Breast epithelium (tissue), 4 donors: ENCODE measurements at regions not wholly inside any gene's neighbourhood (a gene's known extent, or its start where the extent isn't known, plus 50 kb on each side); places are given as distances from the start of the nearest gene placed in this dataset.

Experiments
- DNase-seq, 2 donors: peaks; one replicate each; pipeline ENCODE4 v3.0.0-alpha.2; 2019; ENCODE audit warnings: low spot score in 2 of 2
- H3K27ac ChIP-seq, 2 donors: fragments of 200-600 bp; sonication (generic) in 1 of 2; one replicate each; pipeline ENCODE4 v1.5.1; 2016 to 2019; ENCODE audit warnings: mild to moderate bottlenecking in 1 of 2
- H3K27me3 ChIP-seq, 2 donors: fragments of 200-600 bp; sonication (generic) in 1 of 2; one replicate each; pipeline versions ENCODE4 v1.5.1 to v1.6.0; 2017 to 2019; ENCODE audit warnings: control low read depth in 1 of 2, mild to moderate bottlenecking in 1 of 2
- H3K36me3 ChIP-seq: fragments of 200-600 bp; one replicate; pipeline ENCODE4 v1.5.1; 2019
- H3K4me1 ChIP-seq, 2 donors: fragments of 200-600 bp; sonication (generic); one replicate each; pipeline ENCODE4 v1.5.1; 2016 to 2019; ENCODE audit warnings: control low read depth in 1 of 2
- H3K4me3 ChIP-seq, 3 donors: fragments of 200-600 bp; sonication (generic); 1 replicate in 2 of 3; 2 replicates in 1 of 3; pipeline ENCODE4 v1.5.1; 2016 to 2019; ENCODE audit warnings: mild to moderate bottlenecking in 3 of 3, moderate library complexity in 2 of 3
- H3K9me3 ChIP-seq, 2 donors: fragments of 200-600 bp; sonication (generic) in 1 of 2; one replicate each; pipeline ENCODE4 v1.5.1; 2016 to 2019; ENCODE audit warnings: control low read depth in 1 of 2
- POLR2A ChIP-seq: fragments of 450-650 bp; IDR thresholded peaks from one replicate; pipeline ENCODE4 v1.6.1; 2016; ENCODE audit warnings: antibody characterized with exemption, mild to moderate bottlenecking, moderate library complexity
- POLR2AphosphoS5 ChIP-seq, 3 donors: sonication (generic); formaldehyde crosslinking; IDR thresholded peaks; one replicate each; pipeline ENCODE4 v1.6.1; 2017; ENCODE audit warnings: antibody characterized with exemption in 3 of 3
- intact Hi-C: fragments of 100-400 bp; cut with DNase I; formaldehyde crosslinking; loops from one replicate; pipeline ENCODE4 v1.15.1; 2023; ENCODE audit warnings: low total_unique reads
- TF ChIP-seq, protein P1 (sequence below), 3 donors: fragments of 450-650 bp; IDR thresholded peaks; one replicate each; pipeline ENCODE4 v1.5.1; 2016 to 2017; ENCODE audit warnings: antibody characterized with exemption in 3 of 3, mild to moderate bottlenecking in 3 of 3, moderate library complexity in 3 of 3

GRCh38 chr5:168177831-168178450 lies 113.5 kb upstream of the WWC1 start:
- TF ChIP-seq POLR2A (no peak), POLR2AphosphoS5 (IDR thresholded peaks at IDR 0.05) (no peak)
- TF ChIP-seq, protein P1, sequence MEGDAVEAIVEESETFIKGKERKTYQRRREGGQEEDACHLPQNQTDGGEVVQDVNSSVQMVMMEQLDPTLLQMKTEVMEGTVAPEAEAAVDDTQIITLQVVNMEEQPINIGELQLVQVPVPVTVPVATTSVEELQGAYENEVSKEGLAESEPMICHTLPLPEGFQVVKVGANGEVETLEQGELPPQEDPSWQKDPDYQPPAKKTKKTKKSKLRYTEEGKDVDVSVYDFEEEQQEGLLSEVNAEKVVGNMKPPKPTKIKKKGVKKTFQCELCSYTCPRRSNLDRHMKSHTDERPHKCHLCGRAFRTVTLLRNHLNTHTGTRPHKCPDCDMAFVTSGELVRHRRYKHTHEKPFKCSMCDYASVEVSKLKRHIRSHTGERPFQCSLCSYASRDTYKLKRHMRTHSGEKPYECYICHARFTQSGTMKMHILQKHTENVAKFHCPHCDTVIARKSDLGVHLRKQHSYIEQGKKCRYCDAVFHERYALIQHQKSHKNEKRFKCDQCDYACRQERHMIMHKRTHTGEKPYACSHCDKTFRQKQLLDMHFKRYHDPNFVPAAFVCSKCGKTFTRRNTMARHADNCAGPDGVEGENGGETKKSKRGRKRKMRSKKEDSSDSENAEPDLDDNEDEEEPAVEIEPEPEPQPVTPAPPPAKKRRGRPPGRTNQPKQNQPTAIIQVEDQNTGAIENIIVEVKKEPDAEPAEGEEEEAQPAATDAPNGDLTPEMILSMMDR (IDR thresholded peaks at IDR 0.05) = no peak
- H3K27me3 ChIP-seq = no peaks in the 10 kb centered on the region
- intact Hi-C loops = no loop called here
- no peak overlapping the region for H3K4me3 ChIP-seq
- H3K27ac ChIP-seq = no peak overlapping the region
- no peak for DNase-seq
- no peaks in the 10 kb centered on the region for H3K36me3 ChIP-seq
- no peaks in the 10 kb centered on the region for H3K9me3 ChIP-seq
- no peaks in the 10 kb centered on the region for H3K4me1 ChIP-seq

DNA sequence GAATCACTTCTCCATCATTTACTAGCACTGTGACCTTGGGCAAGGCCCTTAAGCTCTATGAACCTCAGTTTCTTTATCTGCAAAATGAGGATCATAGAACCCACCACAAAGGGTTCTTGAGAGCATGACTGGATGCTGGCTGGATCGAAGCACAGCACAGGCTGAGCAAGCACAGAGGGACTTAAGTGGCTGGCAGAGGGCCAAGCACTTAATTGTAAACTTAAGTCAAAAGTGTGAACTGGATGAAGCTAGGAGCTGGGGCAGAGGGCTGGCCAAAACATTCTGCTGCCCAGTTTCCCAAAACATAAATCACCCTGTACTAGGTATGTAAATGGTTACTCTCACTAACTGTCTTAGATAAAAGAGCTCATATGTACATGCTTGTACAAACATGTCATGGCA lies 112.3 kb upstream of the WWC1 start:
- intact Hi-C loops = no loop called here
- TF ChIP-seq, protein P1 (IDR thresholded peaks at IDR 0.05) = no peak
- TF ChIP-seq POLR2AphosphoS5 (IDR thresholded peaks at IDR 0.05) (no peak), POLR2A (no peak)
- Histone ChIP-seq H3K9me3 (no peaks in the 10 kb centered on the region), H3K4me3 (no peak overlapping the region), H3K27ac (no peak overlapping the region), H3K4me1 (no peaks in the 10 kb centered on the region), H3K27me3 (no peaks in the 10 kb centered on the region), H3K36me3 (no peaks in the 10 kb centered on the region)
- no peak for DNase-seq

- intact Hi-C loops = no loop called here
- Histone ChIP-seq H3K4me3 (no peak overlapping the region), H3K36me3 (no peaks in the 10 kb centered on the region), H3K9me3 (no peaks in the 10 kb centered on the region), H3K4me1 (no peaks in the 10 kb centered on the region), H3K27ac (no peak overlapping the region), H3K27me3 (no peaks in the 10 kb centered on the region)
- DNase-seq = no peak
- TF ChIP-seq, protein P1 (IDR thresholded peaks at IDR 0.05) = no peak
- no peak for TF ChIP-seq POLR2AphosphoS5 (IDR thresholded peaks at IDR 0.05)
- TF ChIP-seq POLR2A = no peak
These were observed 109.2 kb upstream of the WWC1 start for GRCh38 chr5:168182269-168182668.

DNA sequence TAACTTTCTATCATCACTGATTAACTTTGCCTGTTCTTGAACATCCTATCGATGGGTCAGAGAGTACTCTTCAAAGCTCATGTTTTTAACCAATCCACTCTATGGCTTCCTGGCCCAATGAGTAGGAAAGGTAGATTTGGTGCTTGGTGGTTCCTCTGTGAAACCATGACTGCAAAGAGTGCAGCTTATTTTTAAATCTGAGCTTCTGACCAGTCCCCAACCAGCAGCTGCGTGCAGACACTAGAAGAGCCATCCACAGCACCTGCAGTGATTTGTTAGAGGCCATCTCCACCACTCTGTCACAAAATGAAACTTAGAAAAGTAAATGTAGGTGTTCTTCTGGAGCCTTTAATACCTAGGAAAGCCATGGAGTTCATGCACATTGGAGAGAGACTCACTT lies 107.3 kb upstream of the WWC1 start:
- intact Hi-C loops = no loop called here
- Histone ChIP-seq H3K9me3 (no peaks in the 10 kb centered on the region), H3K36me3 (no peaks in the 10 kb centered on the region), H3K27me3 (no peaks in the 10 kb centered on the region), H3K4me3 (no peak overlapping the region), H3K27ac (no peak overlapping the region), H3K4me1 (no peaks in the 10 kb centered on the region)
- no peak for DNase-seq
- no peak for TF ChIP-seq POLR2AphosphoS5 (IDR thresholded peaks at IDR 0.05)
- TF ChIP-seq, protein P1 (IDR thresholded peaks at IDR 0.05) = no peak
- no peak for TF ChIP-seq POLR2A

DNA sequence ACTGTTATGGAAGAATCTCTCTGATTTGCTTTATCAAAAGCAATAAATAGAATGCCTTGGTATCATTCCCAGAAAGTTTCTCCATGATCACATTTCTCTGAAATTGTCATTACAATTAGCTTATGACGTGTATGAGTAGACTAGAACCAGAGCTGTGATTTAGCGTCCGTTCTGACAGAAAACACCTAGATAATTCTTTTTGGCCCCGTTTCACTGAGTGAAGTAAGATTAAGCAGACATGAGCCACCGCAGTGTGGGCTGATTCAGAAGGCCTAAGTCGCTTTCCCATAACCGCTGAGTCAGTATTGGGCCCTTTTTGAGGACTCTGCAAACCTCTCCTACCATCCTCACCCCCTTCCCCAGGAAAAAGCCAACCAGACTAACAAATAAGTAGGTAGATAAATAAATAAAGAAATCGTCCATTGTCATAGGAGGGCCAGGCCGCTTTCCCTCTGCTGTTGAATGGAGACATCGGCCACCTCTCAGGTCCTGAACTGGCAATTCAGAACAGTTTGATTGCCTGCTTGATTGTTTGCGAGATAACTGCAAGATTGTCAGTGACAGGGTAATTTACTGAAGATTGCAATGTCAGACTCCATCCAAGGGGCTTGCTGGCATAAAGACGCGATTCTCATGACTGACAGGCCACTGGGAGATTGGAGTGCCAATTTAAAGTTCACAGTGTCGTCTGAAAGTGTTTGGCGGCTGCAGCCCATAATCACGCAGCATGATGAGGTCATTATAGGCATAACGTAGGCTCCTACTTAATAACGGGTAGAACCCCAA lies 105.0 kb upstream of the WWC1 start:
- TF ChIP-seq, protein P1 (IDR thresholded peaks at IDR 0.05) = no peak
- TF ChIP-seq POLR2A (no peak), POLR2AphosphoS5 (IDR thresholded peaks at IDR 0.05) (no peak)
- Histone ChIP-seq H3K4me3 (no peak overlapping the region), H3K27ac (no peak overlapping the region), H3K4me1 (no peaks in the 10 kb centered on the region), H3K9me3 (no peaks in the 10 kb centered on the region), H3K36me3 (no peaks in the 10 kb centered on the region), H3K27me3 (no peaks in the 10 kb centered on the region)
- intact Hi-C loops = no loop called here
- DNase-seq = no peak
